ENCODE measurements at regions not wholly inside any gene's neighbourhood (a gene's known extent, or its start where the extent isn't known, plus 50 kb on each side); places are given as distances from the start of the nearest gene placed in this dataset.
A peak's percentile ranks its signal among the peaks of the same experiment; 100 is the strongest.

DNA sequence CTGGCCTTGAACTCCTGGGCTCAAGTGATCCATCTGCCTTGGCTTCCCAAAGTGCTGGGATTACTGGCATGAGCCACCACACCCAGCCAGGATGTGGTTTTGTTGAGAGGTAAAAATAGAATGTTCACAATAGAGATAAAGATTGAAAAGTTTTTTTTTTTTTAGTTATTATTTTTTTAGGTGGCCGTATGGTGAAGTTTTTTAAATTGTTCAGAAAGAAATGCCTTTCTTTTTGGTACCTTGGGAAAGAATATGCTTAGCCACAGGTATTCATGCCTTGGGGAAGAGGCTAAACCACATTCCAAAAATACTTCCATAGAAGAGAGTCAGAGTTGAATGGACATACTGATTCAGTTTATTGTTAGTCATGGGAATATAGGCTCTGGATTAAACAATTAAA is 143.4 kb downstream of the C11orf91 start:
- DNase-seq (ENCODE audit: low read depth): peak; percentile 67

DNA sequence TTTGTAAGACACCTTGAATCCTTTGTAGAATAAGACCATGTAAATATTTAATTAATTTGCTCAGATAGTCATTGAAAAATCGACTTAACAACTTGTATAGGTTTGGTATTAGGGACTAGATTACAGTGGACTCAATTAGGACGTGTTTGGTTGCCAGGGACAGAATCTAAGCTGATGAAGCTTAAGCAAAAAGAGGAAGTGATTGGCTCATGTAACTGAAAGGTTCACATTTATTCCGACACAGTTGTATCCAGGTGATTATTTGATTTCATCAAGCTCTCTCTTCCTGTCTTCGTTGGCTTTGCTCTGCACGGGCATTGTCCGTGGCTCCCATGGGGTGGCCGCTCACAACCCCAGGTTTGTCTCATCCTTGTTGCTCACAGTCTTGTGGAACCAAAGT is 146.4 kb downstream of the C11orf91 start:
- no peak for DNase-seq (ENCODE audit: low read depth)

DNA sequence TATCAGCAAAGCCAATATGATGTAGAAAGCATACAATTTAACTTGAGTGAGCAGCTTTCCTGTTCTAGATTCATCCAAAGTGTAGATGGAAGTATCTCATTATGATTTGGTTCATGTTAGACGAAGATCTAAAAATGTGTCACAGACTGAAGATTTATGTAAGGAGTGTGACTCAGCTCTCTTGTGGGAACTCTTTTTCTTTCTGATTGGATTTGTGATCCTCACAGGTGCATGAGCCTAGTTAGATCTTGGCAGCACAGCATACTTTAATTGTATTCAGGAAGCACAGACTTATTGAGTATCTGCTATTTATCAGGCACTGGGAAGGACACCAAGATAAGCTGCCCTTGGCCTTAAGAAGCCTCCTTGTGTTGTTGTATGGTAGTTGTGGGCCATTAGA is 147.1 kb downstream of the C11orf91 start:
- no peak for DNase-seq (ENCODE audit: low read depth)

DNA sequence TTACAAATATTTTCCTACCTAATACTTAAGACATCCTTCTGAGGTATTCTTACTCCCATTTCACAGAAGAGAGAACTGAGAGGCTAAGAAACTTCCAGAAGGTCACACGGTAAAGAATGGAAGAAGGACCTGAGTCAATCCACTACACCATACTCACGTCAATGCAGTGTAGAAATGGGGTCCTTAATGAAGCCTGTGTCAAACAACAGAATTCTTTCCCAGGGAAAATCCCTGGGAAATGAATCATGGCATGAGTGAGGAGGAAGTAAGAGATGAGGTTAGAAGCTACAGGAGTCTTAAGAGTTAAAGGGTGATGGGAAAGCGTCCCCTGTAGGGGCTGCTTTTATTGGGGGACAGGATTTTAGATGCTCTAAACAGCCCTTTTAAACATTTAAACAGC is 147.9 kb downstream of the C11orf91 start:
- no peak for DNase-seq (ENCODE audit: low read depth)

- no peak for DNase-seq (ENCODE audit: low read depth)
Measured at GRCh38 chr11:33551051-33551450, 149.6 kb downstream of the C11orf91 start.

DNA sequence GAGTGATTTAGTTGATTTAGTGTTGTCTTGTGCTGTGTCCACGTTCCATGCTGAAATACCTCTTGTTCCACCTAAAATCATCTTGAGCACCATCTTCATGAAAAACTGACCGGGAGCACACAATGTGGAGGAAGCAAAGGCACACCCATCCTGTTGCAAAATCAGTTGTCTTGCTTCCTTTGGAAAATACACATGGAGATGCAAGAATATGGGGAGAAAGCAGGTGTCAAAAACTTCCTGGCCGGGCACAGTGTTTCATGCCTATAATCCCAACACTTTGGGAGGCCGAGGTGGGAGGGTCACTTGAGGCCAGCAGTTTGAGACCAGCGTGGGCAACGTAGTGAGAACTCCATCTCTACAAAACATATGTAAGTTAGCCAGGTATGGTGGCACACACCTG is 151.1 kb downstream of the C11orf91 start:
- DNase-seq (ENCODE audit: low read depth): no peak

- peak; percentile 19 for DNase-seq (ENCODE audit: low read depth)
Measured at GRCh38 chr11:33545931-33546330, 154.7 kb downstream of the C11orf91 start.

DNA sequence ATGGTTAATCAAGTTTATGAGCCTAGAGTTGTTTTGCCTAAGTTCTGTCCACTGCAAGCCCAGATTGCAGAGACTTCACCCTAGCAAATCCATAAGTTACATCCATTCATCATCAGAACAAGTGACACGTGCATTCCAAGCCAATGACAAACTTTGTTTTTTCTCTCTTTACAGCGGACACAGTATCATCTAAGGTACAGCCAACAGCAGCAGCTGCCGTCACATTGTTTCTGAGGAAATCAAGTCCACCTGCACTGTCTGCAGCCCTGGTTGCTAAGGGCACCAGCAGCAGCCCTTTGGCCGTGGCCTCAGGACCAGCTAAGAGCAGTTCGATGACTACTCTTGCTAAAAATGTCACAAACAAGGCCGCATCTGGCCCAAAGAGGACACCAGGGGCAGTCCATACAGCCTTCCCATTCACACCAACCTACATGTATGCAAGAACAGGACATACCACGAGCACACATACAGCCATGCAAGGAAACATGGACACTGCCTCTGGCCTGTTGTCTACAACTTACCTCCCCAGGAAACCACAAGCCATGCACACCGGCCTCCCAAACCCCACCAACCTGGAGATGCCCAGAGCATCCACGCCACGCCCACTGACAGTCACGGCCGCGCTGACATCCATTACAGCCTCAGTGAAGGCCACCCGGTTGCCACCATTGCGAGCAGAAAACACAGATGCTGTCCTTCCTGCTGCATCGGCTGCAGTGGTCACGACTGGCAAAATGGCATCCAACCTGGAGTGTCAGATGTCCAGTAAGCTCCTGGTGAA is 155.8 kb downstream of the C11orf91 start:
- no peak for DNase-seq (ENCODE audit: low read depth)

- DNase-seq (ENCODE audit: low read depth): no peak
Measured at GRCh38 chr11:33543823-33544222, 156.8 kb downstream of the C11orf91 start.

GRCh38 chr11:33542921-33543320 is 157.7 kb downstream of the C11orf91 start:
- DNase-seq (ENCODE audit: low read depth): peak; percentile 26

GRCh38 chr11:33540946-33541915 is 159.4 kb downstream of the C11orf91 start:
- no peak for DNase-seq (ENCODE audit: low read depth)

DNA sequence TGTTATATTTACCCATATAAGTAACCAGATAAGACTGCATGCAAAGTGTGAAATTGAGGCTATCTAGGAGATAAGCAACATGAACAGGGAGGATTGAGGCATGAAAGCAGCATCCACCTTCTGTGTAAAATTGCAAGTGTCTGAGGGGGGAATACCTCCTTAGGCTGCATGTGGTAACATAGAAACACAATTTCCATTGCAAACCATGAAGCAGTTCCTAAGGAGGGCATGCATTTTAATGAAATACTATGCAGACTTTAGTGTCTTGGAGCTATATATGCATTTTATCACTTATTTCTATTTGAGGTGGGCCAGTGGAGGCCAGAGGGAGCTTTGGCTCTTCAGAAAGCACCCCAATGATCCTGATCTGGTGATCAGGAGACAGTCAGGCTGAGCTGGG is 160.2 kb downstream of the C11orf91 start:
- no peak for DNase-seq (ENCODE audit: low read depth)

DNA sequence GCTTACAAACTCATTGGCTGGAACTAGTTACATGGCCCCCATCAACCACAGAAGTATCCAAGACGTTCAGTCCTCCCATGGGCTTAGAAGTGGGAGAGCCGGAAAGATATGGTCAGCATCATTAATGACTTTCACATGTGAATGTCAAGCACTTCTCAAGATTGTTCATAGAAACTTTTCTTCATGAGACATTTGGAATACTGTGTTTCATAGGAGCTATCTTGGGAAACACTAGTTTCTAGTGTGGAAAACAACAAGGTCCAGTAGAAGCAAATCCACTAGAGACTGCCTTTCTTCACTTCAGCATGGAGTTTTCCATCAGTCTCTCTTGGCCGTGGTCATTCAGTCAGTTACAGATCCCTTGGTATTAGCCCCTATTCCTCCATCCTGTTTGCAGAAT is 160.9 kb downstream of the C11orf91 start:
- DNase-seq (ENCODE audit: low read depth): no peak

DNA sequence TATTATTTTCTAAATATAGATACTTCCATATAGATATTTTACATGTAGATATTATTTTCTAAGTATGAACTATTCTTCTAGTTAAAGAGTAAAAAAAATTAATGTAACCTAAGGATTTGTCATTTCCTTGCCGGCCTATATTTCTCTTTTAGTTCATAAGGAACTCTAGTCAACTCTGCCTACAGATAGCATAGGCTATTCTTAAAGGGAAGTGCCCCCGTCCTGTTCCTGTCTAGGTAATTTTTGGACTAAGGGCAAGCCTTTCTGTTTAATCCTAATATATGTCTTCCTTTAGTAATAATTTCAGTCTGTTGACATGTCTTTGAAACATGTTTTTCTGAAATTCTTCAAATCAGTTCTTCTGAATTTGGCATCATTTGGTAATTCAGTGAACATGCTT is 161.9 kb downstream of the C11orf91 start:
- no peak for DNase-seq (ENCODE audit: low read depth)

DNA sequence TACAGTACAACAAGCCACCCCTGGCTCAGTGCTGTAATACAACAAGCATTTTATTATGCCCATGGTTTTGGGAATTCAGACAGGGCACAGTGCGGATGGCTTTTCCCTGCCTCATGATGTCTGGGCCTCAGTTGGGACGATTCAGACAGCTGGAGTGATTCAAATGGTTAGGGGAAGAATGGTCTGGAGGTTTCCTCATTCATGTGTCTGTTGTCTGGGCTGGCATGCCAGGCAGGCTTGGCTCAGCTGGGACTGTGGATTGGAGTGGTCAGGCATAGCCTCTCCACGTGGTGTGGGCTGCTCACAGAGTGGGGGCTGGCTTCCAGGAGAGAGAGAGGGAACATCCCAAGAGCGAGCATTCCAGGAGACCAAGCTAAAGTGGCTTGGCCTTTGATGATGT is 164.4 kb downstream of the C11orf91 start:
- DNase-seq (ENCODE audit: low read depth): no peak

DNA sequence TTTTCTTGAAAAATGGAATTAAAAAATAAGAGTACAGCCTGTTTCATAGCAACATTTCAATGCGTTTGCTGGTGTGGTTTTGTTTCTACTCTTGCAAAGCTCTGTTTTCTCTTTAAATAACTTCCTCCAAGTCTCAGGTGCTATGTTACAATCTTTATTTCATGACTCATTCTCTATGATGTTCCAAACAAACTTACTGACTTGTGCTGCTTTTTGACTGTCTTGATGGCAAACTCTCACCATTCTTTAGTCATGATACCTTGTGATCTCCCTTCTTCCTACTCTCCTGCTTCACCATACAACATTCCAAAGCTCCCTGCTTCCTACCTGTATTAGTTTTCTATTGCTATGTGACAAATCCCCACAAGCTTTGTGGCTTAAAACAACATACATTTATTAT is 166.1 kb downstream of the C11orf91 start:
- no peak for DNase-seq (ENCODE audit: low read depth)

GRCh38 chr11:33533386-33534052 is 167.1 kb downstream of the C11orf91 start:
- DNase-seq (ENCODE audit: low read depth): no peak

DNA sequence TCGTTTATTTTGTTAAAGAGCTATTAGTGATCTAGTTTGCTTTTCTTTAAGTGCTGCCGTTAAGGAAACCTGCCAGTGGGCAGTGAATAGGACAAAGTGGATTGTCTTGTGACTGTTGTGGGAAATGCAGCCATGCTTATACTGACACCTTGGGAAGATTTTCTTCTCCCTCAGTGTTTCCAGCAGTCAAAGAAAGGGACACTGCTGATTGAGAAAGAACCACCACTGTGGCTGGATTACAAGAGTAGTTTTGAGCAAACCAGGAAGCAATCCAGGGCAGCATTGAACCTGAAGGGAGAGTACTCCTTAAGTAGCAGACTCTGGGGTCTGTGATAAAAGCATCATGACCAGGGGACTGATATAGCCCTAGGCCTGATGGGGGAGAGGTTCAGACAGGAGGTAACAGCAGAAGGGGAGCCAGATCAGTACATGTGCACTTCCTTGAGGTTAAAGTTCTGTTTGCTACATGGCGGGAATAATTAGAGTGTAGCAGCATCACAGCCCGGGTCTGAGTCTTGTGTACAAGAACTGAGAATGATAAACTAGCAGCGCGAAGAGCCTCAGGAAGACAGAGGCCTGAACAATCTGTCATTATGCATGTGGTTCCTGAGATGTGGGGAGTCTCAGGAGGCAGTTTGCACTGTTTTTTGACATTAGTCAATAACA is 167.8 kb downstream of the C11orf91 start:
- no peak for DNase-seq (ENCODE audit: low read depth)

GRCh38 chr11:33532257-33532656 is 168.4 kb downstream of the C11orf91 start:
- no peak for DNase-seq (ENCODE audit: low read depth)

DNA sequence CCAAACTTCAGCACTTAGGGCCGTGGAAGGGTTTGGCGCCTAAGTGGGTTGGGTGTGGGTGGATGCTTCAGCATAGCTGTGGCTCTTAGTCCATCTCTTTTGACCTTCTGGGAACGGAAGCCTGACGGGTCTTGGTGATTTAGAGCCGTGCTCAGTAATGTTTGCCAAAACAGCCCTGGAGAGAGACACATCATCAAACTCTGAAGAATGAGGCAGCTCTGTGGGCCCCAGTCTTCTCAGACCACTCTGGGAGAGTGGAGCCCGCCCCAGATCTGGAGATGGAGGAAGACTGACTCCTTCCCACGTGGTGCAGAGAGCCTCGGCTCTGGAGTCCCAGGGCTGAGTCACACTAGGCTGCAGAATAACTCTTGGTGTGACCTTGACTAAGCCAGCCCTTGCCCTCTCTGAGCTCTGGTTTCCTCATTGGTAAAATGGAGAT is 168.9 kb downstream of the C11orf91 start:
- peak; percentile 75 for DNase-seq (ENCODE audit: low read depth)

DNA sequence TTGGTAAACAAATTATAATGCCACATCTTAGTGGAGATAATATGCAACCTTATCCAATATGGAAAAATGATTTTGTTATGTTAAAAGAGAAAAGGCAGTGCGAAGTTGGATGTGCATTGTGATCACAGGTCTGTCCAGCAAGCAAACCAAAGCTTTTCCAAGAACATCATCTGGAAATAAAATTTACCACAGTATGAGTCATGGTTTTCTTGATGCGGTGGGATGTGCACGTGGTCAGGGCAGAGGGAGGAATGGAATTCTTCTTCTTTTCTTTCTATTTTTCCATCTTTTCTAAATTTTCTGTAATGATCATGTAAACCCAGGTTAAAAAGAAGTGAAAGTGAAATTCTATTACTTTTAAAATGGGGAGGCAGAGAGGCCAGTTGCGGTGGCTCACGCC is 169.8 kb downstream of the C11orf91 start:
- peak; percentile 33 for DNase-seq (ENCODE audit: low read depth)

DNA sequence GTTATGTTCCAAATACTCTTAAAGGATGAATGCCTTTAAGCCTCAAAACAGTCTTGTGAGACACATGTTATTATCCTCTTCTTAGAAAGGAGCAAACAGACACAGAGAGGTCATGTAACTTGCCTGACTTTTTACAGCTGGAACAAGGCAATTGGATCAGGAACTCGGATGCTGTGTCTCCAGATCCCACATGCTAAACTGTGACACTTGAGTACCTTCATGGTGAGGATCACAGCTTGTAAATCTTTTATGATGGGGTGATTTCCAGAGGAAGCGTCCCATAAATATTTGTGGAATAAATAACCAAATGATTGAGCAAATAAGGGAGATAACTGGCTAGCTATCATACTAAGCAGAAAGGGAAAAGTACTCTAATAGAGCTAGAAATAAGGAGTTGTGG is 171.2 kb downstream of the C11orf91 start:
- DNase-seq (ENCODE audit: low read depth): no peak
